ENCODE measurements at regions not wholly inside any gene's neighbourhood (a gene's known extent, or its start where the extent isn't known, plus 50 kb on each side); places are given as distances from the start of the nearest gene placed in this dataset.

GRCh38 chr7:17583786-17584185 is 285.3 kb downstream of the AHR start:
- Histone ChIP-seq H3K79me2 (ENCODE audit: insufficient read depth) (no peaks in the 10 kb centered on the region), H3K9me3 (no peaks in the 10 kb centered on the region), H3K27me3 (ENCODE audit: insufficient read depth) (no peaks in the 10 kb centered on the region), H3F3A (replicated peaks; ENCODE audit: insufficient read depth) (no peaks in the 10 kb centered on the region), H3K36me3 (replicated peaks in 1 of 2; ENCODE audit: control insufficient read depth in 1 of 2, insufficient read depth in 2 of 2, low read length in 1 of 2) (no peaks in the 10 kb centered on the region), H4K20me1 (ENCODE audit: insufficient read depth) (no peaks in the 10 kb centered on the region), H3K9ac (no peak overlapping the region), H2AFZ (ENCODE audit: low read depth) (no peak overlapping the region), H3K9me2 (no peaks in the 10 kb centered on the region), H3K27ac (ENCODE audit: low read depth in 2 of 2, low read length in 1 of 2) (no peak overlapping the region), H3K4me3 (ENCODE audit: low read depth in 2 of 2, low read length in 1 of 2) (no peak overlapping the region), H3K4me2 (no peak overlapping the region), H3K4me1 (ENCODE audit: control insufficient read depth in 1 of 2, insufficient read depth in 2 of 2, low read depth in 1 of 2, low read length in 1 of 2) (no peaks in the 10 kb centered on the region)
- 44% methylated on average over 1 of the region's 1 CpG for WGBS (ENCODE audit: low lambda C conversion rate)
- DNase-seq, result no peak
- TF ChIP-seq SIN3A (IDR thresholded peaks at IDR 0.05; ENCODE audit: borderline replicate concordance, low read depth, low read length) (no peak), FOSL2 (IDR thresholded peaks at IDR 0.05; ENCODE audit: borderline replicate concordance, low read depth) (no peak), JUND (IDR thresholded peaks at IDR 0.05) (no peak), TCF12 (IDR thresholded peaks at IDR 0.05) (no peak)
- POLR2A ChIA-PET, result no interaction called here
- CTCF ChIA-PET, result no interaction called here

- no peak for DNase-seq
- Histone ChIP-seq H3K27ac (ENCODE audit: low read depth in 2 of 2, low read length in 1 of 2) (no peak overlapping the region), H2AFZ (ENCODE audit: low read depth) (no peak overlapping the region), H3K9me3 (no peaks in the 10 kb centered on the region), H3F3A (replicated peaks; ENCODE audit: insufficient read depth) (no peaks in the 10 kb centered on the region), H3K4me2 (no peak overlapping the region), H3K9ac (no peak overlapping the region), H3K4me3 (ENCODE audit: low read depth in 2 of 2, low read length in 1 of 2) (no peak overlapping the region), H3K36me3 (replicated peaks in 1 of 2; ENCODE audit: control insufficient read depth in 1 of 2, insufficient read depth in 2 of 2, low read length in 1 of 2) (no peaks in the 10 kb centered on the region), H3K79me2 (ENCODE audit: insufficient read depth) (no peaks in the 10 kb centered on the region), H3K4me1 (ENCODE audit: control insufficient read depth in 1 of 2, insufficient read depth in 2 of 2, low read depth in 1 of 2, low read length in 1 of 2) (no peaks in the 10 kb centered on the region), H3K9me2 (no peaks in the 10 kb centered on the region), H3K27me3 (ENCODE audit: insufficient read depth) (no peaks in the 10 kb centered on the region), H4K20me1 (ENCODE audit: insufficient read depth) (no peaks in the 10 kb centered on the region)
- 11% methylated on average over 1 of the region's 1 CpG for WGBS (ENCODE audit: low lambda C conversion rate)
- CTCF ChIA-PET, result no interaction called here
- POLR2A ChIA-PET, result no interaction called here
- TF ChIP-seq ELF1 (IDR thresholded peaks at IDR 0.05), result no peak
Measured at GRCh38 chr7:17584822-17585221, 286.4 kb downstream of the AHR start.

GRCh38 chr7:17586711-17587110 is 288.3 kb downstream of the AHR start:
- Histone ChIP-seq H3K4me3 (ENCODE audit: low read depth in 2 of 2, low read length in 1 of 2) (no peak overlapping the region), H3K9me3 (no peaks in the 10 kb centered on the region), H3F3A (replicated peaks; ENCODE audit: insufficient read depth) (no peaks in the 10 kb centered on the region), H3K79me2 (ENCODE audit: insufficient read depth) (no peaks in the 10 kb centered on the region), H4K20me1 (ENCODE audit: insufficient read depth) (no peaks in the 10 kb centered on the region), H3K27ac (ENCODE audit: low read depth in 2 of 2, low read length in 1 of 2) (no peak overlapping the region), H3K9ac (no peak overlapping the region), H3K27me3 (ENCODE audit: insufficient read depth) (no peaks in the 10 kb centered on the region), H3K4me1 (ENCODE audit: control insufficient read depth in 1 of 2, insufficient read depth in 2 of 2, low read depth in 1 of 2, low read length in 1 of 2) (no peaks in the 10 kb centered on the region; a peak in 1 of 4 replicates), H3K4me2 (no peak overlapping the region), H3K36me3 (replicated peaks in 1 of 2; ENCODE audit: control insufficient read depth in 1 of 2, insufficient read depth in 2 of 2, low read length in 1 of 2) (no peaks in the 10 kb centered on the region), H3K9me2 (no peaks in the 10 kb centered on the region), H2AFZ (ENCODE audit: low read depth) (no peak overlapping the region)
- DNase-seq, result no peak
- 12% methylated on average over 4 of the region's 4 CpGs for WGBS (ENCODE audit: low lambda C conversion rate)
- ChIA-PET POLR2A (no interaction called here), CTCF (interaction anchor here (0.7 kb wide), 1 partner anchor 17 kb away, joined by 3 read pairs; no protein-coding TSS in a partner anchor)
- TF ChIP-seq REST (IDR thresholded peaks at IDR 0.05; ENCODE audit: low read depth, low read length), result no peak
- no peak for TF ChIP-seq MXI1 (IDR thresholded peaks at IDR 0.05; ENCODE audit: low read depth, low read length)
- no peak for TF ChIP-seq IRF3 (IDR thresholded peaks at IDR 0.05; ENCODE audit: low read depth, low read length)
- TF ChIP-seq PBX3 (IDR thresholded peaks at IDR 0.05), result no peak
- TF ChIP-seq TAF1 (IDR thresholded peaks at IDR 0.05; ENCODE audit: borderline replicate concordance, low read depth, low read length), result no peak
- TF ChIP-seq MEF2A (IDR thresholded peaks at IDR 0.05; ENCODE audit: borderline replicate concordance, low read depth), result no peak
- no peak for TF ChIP-seq CHD2 (IDR thresholded peaks at IDR 0.05; ENCODE audit: low read length, partially characterized antibody)
- no peak for TF ChIP-seq ELF1 (IDR thresholded peaks at IDR 0.05)

Data from SK-N-SH (cell line).